Left ventricle myocardium inferior (tissue), 1 donor: ENCODE measurements at regions not wholly inside any gene's neighbourhood (a gene's known extent, or its start where the extent isn't known, plus 50 kb on each side); places are given as distances from the start of the nearest gene placed in this dataset.

Source experiments
- DNase-seq: peaks from one replicate; pipeline ENCODE4 v3.0.0-alpha.2; 2020
- H3K27ac ChIP-seq: fragments of 200-600 bp; replicated peaks from 2 replicates; pipeline ENCODE4 v1.8.0; 2021
- H3K27me3 ChIP-seq: fragments of 200-600 bp; 2 replicates; pipeline ENCODE4 v1.8.0; 2021; ENCODE audit warnings: low read depth
- H3K36me3 ChIP-seq: fragments of 200-600 bp; 2 replicates; pipeline ENCODE4 v1.8.0; 2021
- H3K4me1 ChIP-seq: fragments of 200-600 bp; 2 replicates; pipeline ENCODE4 v1.8.0; 2021
- H3K4me3 ChIP-seq: fragments of 200-600 bp; 2 replicates; pipeline ENCODE4 v1.8.0; 2021; ENCODE audit warnings: mild to moderate bottlenecking, moderate library complexity
- H3K9me3 ChIP-seq: fragments of 200-600 bp; replicated peaks from 2 replicates; pipeline ENCODE4 v1.8.0; 2021
- CTCF ChIP-seq: fragments of 200-600 bp; IDR thresholded peaks from 2 replicates; pipeline ENCODE4 v1.8.0; 2021; ENCODE audit warnings: antibody characterized with exemption, mild to moderate bottlenecking, borderline replicate concordance
- intact Hi-C: fragments of 100-400 bp; cut with micrococcal nuclease; formaldehyde crosslinking; loops from one replicate; pipeline ENCODE4 v1.11.0; 2022
- donor health status: DM: no; HTN: yes; CAD: no; lungs with severe emphysema.

DNA sequence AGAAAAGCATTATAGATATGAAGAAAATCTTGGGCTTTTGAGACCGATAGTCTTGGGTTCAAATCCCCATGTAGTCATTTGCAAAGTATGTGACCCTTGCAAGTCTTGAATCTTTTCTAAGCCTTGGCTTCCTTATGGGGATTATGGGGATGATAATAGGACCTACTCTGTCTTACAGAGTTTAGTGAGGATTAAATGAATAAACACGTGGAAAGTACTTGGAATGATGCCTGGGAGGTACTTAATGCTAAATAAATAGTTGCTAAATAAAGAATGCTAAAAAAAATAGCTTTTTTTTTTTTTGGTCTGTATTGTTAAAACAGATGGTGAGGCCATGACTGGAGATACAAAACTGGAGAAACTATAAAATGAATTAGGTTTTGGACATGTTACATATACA, 292.7 kb downstream of the GPAT3 start:
- Histone ChIP-seq H3K9me3 (peaks cover 8% of the 10 kb centered on the region), H3K27me3 (no peaks in the 10 kb centered on the region), H3K4me1 (peaks cover 27% of the 10 kb centered on the region), H3K27ac (no peak overlapping the region), H3K36me3 (no peaks in the 10 kb centered on the region), H3K4me3 (no peak overlapping the region)
- no peak for DNase-seq
- no peak for TF ChIP-seq CTCF
- intact Hi-C loops, result no loop called here

DNA sequence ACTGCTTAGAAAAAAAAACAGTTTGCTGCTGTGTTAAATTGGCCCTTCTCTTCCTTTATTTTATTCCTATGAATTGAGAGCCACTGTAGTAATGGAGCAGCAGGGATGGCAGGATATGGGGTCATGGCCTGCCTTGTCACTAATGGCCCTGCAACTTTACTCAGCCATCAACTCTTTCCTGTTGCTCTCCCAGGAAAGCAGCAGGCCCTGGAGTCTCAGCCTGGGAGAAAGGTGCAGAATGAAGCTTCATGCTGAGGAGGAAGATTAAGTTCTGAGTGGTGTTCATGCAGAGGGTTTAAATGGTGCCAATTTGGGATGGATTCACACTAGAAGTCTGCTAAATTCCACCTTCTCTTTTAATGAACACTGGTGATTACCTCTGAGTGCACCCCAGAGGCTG, 285.6 kb downstream of the GPAT3 start:
- H3K9me3 ChIP-seq, result peaks cover 43% of the 10 kb centered on the region
- intact Hi-C loops, result no loop called here
- no peaks in the 10 kb centered on the region for H3K36me3 ChIP-seq
- DNase-seq, result no peak
- TF ChIP-seq CTCF, result no peak
- H3K4me1 ChIP-seq, result no peaks in the 10 kb centered on the region
- H3K27me3 ChIP-seq, result no peaks in the 10 kb centered on the region
- no peak overlapping the region for H3K27ac ChIP-seq
- no peak overlapping the region for H3K4me3 ChIP-seq

DNA sequence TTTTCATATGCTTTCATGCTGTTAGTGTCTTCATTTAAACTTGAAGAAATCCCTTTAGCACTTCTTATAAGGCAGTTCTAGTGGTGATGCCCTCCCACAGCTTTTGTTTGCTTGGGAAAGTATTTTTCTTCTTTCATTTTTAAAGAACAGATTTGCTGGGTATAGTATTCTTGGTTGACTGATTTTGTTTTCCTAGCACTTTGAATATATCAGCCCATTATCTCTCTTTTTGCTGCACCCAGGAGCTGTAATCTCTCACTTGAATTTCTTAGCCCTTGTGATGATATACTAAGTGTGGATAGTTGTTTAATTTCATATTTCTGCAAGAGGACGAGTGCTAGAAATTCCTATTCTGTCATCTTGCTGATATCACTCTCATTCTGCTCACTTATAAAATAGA, 283.7 kb downstream of the GPAT3 start:
- Histone ChIP-seq H3K9me3 (peaks cover 35% of the 10 kb centered on the region), H3K27ac (no peak overlapping the region), H3K27me3 (no peaks in the 10 kb centered on the region), H3K36me3 (no peaks in the 10 kb centered on the region), H3K4me1 (no peaks in the 10 kb centered on the region), H3K4me3 (no peak overlapping the region)
- intact Hi-C loops, result no loop called here
- no peak for DNase-seq
- TF ChIP-seq CTCF, result no peak

GRCh38 chr4:83810428-83810827, 274.5 kb downstream of the GPAT3 start:
- H3K4me1 ChIP-seq, result no peaks in the 10 kb centered on the region
- intact Hi-C loops, result no loop called here
- no peak for TF ChIP-seq CTCF

DNA sequence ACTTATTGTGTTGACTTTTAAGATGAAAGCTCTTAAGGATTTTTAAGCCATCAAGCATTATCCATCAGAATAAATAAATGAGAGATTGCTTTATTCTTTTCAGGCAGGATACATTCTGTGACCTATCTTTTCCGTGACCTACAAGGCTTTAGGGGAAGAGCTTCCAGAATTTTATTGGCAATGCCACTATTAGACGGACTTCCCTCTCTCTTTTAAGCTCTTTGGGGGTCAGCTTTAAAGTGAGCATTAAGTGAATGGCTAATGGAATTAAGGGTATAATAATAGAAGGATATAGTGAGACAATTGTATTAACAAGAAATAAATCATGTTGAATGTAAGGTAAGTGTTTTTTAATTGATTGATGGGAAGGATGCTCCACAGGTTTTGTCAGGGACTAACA, 273.7 kb downstream of the GPAT3 start:
- Histone ChIP-seq H3K4me3 (no peak overlapping the region), H3K4me1 (no peaks in the 10 kb centered on the region), H3K36me3 (no peaks in the 10 kb centered on the region), H3K27ac (no peak overlapping the region), H3K9me3 (no peaks in the 10 kb centered on the region), H3K27me3 (no peaks in the 10 kb centered on the region)
- no peak for DNase-seq
- no peak for TF ChIP-seq CTCF
- intact Hi-C loops, result no loop called here

More at GRCh38 chr4:83810428-83810827, 274.5 kb downstream of the GPAT3 start:
- Histone ChIP-seq H3K9me3 (no peaks in the 10 kb centered on the region), H3K36me3 (no peaks in the 10 kb centered on the region), H3K27me3 (no peaks in the 10 kb centered on the region), H3K27ac (no peak overlapping the region), H3K4me3 (no peak overlapping the region)
- no peak for DNase-seq

GRCh38 chr4:83793481-83793880, 257.6 kb downstream of the GPAT3 start:
- intact Hi-C loops, result no loop called here
- H3K9me3 ChIP-seq, result no peaks in the 10 kb centered on the region
- H3K27me3 ChIP-seq, result no peaks in the 10 kb centered on the region
- no peaks in the 10 kb centered on the region for H3K36me3 ChIP-seq
- TF ChIP-seq CTCF, result no peak
- H3K4me3 ChIP-seq, result no peak overlapping the region
- no peaks in the 10 kb centered on the region for H3K4me1 ChIP-seq
- no peak for DNase-seq
- no peak overlapping the region for H3K27ac ChIP-seq
